Neural crest cell (in vitro differentiated cells): ENCODE measurements at regions not wholly inside any gene's neighbourhood (a gene's known extent, or its start where the extent isn't known, plus 50 kb on each side); places are given as distances from the start of the nearest gene placed in this dataset.
"Not testable (repeated sequence)": the region's sequence is repeated elsewhere in the genome, so short reads cannot be mapped to it uniquely, and the experiment has no call there.

ENCODE experiments used
- DNase-seq: peaks from one replicate; pipeline ENCODE4 v3.0.0; 2021; ENCODE audit warnings: low read depth, mixed read lengths, low spot score
- H3K27ac Mint-ChIP-seq: one replicate; pipeline ENCODE4 v1.8.0; 2021; ENCODE audit warnings: mild to moderate bottlenecking, mixed read lengths; ENCODE audit not compliant: unreplicated experiment
- H3K27me3 Mint-ChIP-seq: 2 replicates; pipeline ENCODE4 v1.8.0; 2021; ENCODE audit warnings: low read depth, mild to moderate bottlenecking, mixed read lengths
- H3K36me3 Mint-ChIP-seq: 2 replicates; pipeline ENCODE4 v1.8.0; 2021; ENCODE audit warnings: low read depth, mild to moderate bottlenecking, mixed read lengths
- H3K4me1 Mint-ChIP-seq: 2 replicates; pipeline ENCODE4 v1.8.0; 2021; ENCODE audit warnings: mixed read lengths
- H3K4me3 Mint-ChIP-seq: one replicate; pipeline ENCODE4 v1.8.0; 2021; ENCODE audit warnings: mild to moderate bottlenecking, mixed read lengths
- H3K9me3 Mint-ChIP-seq: 2 replicates; pipeline ENCODE4 v1.8.0; 2021; ENCODE audit warnings: mixed read lengths
- TF ChIP-seq, protein P1 (sequence below): fragments of 200-600 bp; sonication (generic); conservative IDR thresholded peaks from 2 replicates; pipeline ENCODE4 v1.5.0; 2021; ENCODE audit warnings: antibody characterized with exemption, mild to moderate bottlenecking

DNA sequence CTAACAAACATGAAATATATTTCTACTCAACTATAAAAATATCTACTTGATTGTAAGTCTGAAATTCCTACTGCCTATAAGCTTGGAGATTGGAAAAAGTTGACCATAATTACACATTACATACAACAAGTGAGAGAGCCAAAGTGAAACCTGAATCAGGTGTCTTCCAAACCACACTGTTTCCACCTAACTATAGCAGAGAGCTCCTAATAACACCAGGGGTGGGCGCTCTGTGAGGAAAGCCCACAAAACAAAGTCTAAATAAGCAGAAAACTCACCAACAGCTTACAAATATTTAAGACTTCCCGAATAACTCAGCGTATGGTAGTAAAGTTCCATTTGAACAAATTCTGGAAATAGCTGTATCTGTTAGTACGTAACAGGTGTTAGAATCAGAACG is 119.9 kb downstream of the GPR37 start:
- no peak overlapping the region for H3K27ac Mint-ChIP-seq
- peaks cover 6% of the 10 kb centered on the region for H3K9me3 Mint-ChIP-seq
- DNase-seq, result no peak
- H3K4me3 Mint-ChIP-seq, result no peak overlapping the region
- TF ChIP-seq, protein P1, sequence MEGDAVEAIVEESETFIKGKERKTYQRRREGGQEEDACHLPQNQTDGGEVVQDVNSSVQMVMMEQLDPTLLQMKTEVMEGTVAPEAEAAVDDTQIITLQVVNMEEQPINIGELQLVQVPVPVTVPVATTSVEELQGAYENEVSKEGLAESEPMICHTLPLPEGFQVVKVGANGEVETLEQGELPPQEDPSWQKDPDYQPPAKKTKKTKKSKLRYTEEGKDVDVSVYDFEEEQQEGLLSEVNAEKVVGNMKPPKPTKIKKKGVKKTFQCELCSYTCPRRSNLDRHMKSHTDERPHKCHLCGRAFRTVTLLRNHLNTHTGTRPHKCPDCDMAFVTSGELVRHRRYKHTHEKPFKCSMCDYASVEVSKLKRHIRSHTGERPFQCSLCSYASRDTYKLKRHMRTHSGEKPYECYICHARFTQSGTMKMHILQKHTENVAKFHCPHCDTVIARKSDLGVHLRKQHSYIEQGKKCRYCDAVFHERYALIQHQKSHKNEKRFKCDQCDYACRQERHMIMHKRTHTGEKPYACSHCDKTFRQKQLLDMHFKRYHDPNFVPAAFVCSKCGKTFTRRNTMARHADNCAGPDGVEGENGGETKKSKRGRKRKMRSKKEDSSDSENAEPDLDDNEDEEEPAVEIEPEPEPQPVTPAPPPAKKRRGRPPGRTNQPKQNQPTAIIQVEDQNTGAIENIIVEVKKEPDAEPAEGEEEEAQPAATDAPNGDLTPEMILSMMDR, result no peak
- peaks cover 3% of the 10 kb centered on the region for H3K27me3 Mint-ChIP-seq
- peaks cover 18% of the 10 kb centered on the region for H3K4me1 Mint-ChIP-seq
- H3K36me3 Mint-ChIP-seq, result no peaks in the 10 kb centered on the region

DNA sequence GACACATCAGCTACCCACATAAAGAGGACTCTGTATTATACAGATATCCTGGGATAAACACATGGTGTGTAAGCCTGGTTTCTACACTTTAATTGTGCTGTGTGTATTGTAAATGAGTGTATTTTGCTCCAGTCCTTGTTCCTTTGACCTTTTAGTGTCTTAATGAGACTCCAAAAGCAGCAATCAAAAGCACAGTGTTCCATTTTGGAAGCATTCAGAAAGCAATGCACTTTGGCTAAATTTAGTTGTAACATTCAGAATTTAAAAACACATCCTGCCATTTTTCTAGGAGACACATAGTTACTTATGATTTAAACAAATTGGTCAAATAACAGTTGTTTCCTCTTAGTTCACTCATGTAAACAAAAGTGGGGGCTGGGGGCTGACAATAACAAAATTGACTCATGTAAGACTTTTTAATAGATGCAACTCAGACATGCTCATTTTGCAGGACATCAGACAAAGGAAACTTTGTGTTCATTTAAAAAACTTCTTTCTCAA is 122.2 kb downstream of the GPR37 start:
- no peak for DNase-seq
- peak overlapping the region; percentile 85 for H3K27ac Mint-ChIP-seq
- H3K4me1 Mint-ChIP-seq, result peaks cover 24% of the 10 kb centered on the region
- H3K36me3 Mint-ChIP-seq, result no peaks in the 10 kb centered on the region
- TF ChIP-seq, protein P1, result no peak
- H3K4me3 Mint-ChIP-seq, result peak overlapping the region; percentile 9
- no peaks in the 10 kb centered on the region for H3K27me3 Mint-ChIP-seq
- peaks cover 4% of the 10 kb centered on the region for H3K9me3 Mint-ChIP-seq

DNA sequence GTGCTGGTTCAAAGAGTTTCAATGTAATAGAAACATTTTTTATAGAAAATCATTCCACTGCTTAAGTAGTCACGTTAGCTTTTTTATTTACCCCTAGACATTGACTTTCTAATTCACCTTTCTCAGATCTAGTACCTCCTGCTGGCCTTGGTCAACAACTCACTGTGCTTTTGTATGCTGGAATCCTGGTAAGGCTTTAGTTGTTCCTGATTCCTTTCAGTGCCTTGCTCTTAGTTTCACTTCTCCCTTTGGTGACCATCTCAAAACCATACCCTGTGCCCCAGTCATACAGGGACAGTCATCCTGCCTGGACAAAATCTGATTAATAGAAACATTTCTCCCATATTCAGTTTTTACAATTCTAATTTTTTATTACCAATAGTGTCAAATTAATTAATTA is 130.2 kb downstream of the GPR37 start:
- Mint-ChIP-seq H3K36me3 (peaks cover 3% of the 10 kb centered on the region), H3K27me3 (no peaks in the 10 kb centered on the region), H3K4me3 (no peak overlapping the region), H3K27ac (no peak overlapping the region), H3K9me3 (peaks cover 6% of the 10 kb centered on the region), H3K4me1 (peaks cover 6% of the 10 kb centered on the region)
- TF ChIP-seq, protein P1, result no peak
- no peak for DNase-seq

DNA sequence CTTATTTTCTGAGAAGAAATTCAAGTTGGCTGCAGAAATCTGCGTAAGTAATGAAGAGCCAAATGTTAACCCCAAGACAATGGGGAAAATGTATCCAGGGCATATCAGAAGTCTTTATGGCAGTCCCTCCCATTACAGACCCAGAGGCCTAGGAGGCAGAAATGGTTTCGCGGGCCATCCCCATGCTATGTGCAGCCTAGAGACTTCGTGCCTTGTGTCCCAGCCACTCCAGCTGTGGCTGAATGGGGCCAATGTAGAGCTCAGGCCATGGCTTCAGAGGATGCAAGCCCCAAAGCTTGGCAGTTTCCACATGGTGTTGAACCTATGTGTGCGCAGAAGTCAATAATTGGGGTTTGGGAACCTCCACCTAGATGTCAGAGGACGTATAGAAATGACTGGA is 131.9 kb downstream of the GPR37 start:
- peaks cover 3% of the 10 kb centered on the region for H3K4me1 Mint-ChIP-seq
- H3K9me3 Mint-ChIP-seq, result peaks cover 6% of the 10 kb centered on the region
- no peak overlapping the region for H3K4me3 Mint-ChIP-seq
- DNase-seq, result no peak
- H3K36me3 Mint-ChIP-seq, result peaks cover 3% of the 10 kb centered on the region
- TF ChIP-seq, protein P1, result no peak
- no peak overlapping the region for H3K27ac Mint-ChIP-seq
- H3K27me3 Mint-ChIP-seq, result no peaks in the 10 kb centered on the region

DNA sequence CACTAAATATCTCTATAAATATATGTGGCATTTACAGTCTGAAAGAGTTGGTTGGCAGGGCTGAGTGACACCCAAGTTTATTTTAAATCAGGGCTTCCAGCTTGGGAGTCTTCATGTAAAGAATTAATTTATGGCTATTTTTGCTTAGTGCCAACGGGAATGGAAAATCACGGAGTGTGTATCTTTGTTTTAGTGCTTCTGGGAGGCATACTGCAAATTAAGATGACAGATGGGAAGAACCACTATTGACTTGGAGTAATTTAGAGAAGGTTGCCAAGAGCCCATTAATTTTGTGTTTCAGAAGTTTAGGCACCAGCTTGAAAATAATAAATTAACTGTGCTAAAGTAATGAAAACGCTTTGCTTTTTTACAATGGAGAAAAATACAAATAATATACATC is 135.2 kb downstream of the GPR37 start:
- Mint-ChIP-seq H3K27me3 (no peaks in the 10 kb centered on the region), H3K9me3 (peaks cover 12% of the 10 kb centered on the region), H3K36me3 (peaks cover 3% of the 10 kb centered on the region), H3K4me3 (no peak overlapping the region), H3K27ac (no peak overlapping the region), H3K4me1 (peaks cover 3% of the 10 kb centered on the region)
- DNase-seq, result no peak
- TF ChIP-seq, protein P1, result no peak

DNA sequence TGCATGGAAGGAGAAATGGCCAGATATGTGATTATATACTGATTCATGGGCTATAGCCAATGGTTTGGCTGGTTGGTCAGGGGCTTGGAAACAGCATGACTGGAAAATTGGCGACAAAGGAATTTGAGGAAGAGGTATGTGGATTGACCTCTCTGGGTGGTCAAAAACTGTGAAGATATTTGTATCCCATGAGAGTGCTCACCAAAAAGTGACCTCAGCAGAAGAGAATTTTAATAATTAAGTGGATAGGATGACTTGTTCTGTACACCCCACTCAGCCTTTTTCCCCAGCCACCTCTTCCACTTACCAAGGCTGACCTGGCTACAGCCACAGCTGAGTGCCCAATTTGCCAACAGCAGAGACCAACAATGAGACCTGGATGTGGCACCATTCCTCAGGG is 146.7 kb downstream of the GPR37 start:
- Mint-ChIP-seq H3K36me3 (peaks cover 3% of the 10 kb centered on the region), H3K4me3 (no peak overlapping the region), H3K27ac (no peak overlapping the region), H3K9me3 (peaks cover 18% of the 10 kb centered on the region), H3K27me3 (no peaks in the 10 kb centered on the region), H3K4me1 (no peaks in the 10 kb centered on the region)
- TF ChIP-seq, protein P1, result no peak
- DNase-seq, result no peak

DNA sequence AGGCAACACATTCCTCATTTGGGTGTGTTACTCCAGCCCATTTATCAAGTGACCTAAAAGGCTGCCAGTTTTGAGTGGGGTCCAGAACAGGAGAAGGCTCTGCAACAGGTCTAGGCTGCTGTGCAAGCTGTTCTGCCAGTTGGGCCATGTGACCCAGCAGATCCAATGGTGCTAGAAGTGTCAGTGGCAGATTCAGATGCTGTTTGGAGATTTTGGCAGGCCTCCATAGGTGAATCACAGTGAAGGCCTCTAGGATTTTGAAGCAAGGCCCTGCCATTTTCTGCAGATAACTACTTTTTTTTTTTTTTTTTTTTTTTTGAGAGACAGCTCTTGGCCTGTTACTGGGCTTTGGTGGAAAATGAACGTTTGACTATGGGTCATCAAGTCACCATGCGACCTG is 147.5 kb downstream of the GPR37 start:
- H3K9me3 Mint-ChIP-seq, result peaks cover 21% of the 10 kb centered on the region
- not testable (repeated sequence) for H3K27ac Mint-ChIP-seq, H3K4me1 Mint-ChIP-seq, H3K4me3 Mint-ChIP-seq, H3K27me3 Mint-ChIP-seq, DNase-seq, H3K36me3 Mint-ChIP-seq
